GM19372 (cell line): ENCODE measurements at regions not wholly inside any gene's neighbourhood (a gene's known extent, or its start where the extent isn't known, plus 50 kb on each side); places are given as distances from the start of the nearest gene placed in this dataset.
A peak's percentile ranks its signal among the peaks of the same experiment; 100 is the strongest.
"Not testable (repeated sequence)": the region's sequence is repeated elsewhere in the genome, so short reads cannot be mapped to it uniquely, and the experiment has no call there.

Source experiments
- ATAC-seq: cut with Tn5 transposase; IDR thresholded peaks from one replicate; pipeline ENCODE4 v1.9.1; 2021; ENCODE audit warnings: mild to moderate bottlenecking, low read depth, moderate library complexity; ENCODE audit not compliant: unreplicated experiment

DNA sequence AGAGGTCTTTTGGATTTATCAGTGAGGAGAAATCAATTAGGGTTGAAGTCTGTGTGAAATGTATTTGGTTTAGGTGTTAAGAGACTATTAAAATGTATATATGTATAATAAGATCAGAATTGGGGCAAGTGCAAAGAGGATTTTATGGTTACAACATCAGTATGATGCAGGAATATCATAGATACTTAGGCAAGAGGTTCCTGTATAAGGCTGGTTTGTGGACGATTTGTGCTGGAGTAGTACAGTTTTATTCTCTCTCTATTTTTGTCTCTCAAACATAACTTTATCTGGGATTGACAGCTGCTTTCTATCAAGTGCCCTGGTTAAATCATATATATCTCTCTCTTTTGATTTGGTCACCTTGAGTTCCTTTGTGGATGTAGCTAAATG, 142.5 kb downstream of the CTH start:
- no peak for ATAC-seq

DNA sequence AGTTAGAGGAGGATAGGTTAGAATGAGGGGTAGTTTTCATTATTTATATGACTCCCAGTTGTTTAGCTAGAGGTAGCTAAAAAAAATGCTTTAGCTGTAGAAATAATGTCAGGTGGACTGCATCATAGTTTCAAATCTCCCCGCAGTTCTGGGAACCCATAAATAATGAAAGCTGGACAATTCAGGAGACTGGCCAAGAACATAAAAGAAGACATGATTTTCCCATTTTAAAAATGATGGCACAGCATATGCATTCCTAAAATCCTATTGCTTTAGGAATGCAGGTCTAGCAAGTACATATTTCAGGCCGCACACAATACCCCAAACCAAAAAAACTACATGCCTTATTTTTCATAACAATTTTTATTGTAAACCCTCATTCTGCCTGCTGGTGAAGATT, 143.3 kb downstream of the CTH start:
- ATAC-seq, result no peak

DNA sequence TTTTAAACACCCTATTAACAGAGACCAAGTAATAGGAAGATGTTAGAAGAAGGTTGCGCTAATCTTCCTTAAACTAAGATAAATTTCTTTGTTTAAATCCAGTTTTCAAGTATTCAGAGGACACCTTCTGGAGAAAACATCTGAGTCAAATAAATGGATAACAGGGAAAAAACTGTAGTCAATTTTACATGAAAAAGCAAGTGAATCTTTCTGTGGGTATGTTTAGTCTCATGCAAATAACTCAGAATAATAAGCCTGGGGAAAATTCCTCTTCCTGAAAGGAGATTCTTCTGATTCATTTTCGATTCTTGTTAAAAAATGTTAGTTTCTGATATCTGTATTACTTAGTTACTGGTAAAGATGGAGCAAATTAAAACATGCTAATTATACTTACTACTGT, 145.5 kb downstream of the CTH start:
- ATAC-seq, result no peak

DNA sequence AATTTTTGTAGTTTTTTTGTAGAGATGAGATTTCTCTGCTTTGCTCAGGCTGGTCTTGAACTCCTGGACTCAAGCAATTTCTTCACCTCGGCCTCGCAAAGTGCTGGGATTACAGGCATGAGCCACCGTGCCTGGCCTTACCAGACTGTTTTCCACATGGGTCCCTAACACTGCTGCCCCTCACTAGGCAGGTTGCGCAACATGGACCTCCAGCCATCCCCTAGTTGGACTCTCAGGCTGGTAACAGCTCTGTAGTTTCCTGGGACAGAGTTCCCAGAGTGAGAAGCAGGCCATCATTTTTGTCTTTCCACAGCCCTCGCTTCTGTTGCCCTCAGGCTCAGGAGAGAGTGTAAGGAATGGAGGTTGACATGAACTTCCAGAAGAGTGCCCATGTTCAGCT, 156.1 kb downstream of the CTH start:
- no peak for ATAC-seq

DNA sequence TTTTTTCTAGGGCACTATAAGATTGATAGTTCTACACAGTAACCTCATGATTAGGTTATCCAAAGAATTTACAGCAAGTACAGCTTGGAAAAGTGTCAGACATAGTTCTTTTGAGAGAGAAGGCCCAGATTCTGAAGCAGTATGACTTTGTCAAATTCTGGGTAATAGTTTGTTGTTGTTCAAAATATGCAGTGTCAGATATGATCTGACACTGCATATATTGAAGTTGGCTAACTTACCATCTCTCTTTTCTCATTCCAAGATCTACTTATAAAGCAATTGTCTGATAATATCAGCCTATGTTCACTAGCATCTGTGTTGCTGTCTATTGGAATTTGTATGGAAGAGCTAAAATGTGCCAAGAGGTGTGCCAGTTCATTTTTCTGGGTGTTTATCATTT, 160.1 kb downstream of the CTH start:
- ATAC-seq, result no peak

DNA sequence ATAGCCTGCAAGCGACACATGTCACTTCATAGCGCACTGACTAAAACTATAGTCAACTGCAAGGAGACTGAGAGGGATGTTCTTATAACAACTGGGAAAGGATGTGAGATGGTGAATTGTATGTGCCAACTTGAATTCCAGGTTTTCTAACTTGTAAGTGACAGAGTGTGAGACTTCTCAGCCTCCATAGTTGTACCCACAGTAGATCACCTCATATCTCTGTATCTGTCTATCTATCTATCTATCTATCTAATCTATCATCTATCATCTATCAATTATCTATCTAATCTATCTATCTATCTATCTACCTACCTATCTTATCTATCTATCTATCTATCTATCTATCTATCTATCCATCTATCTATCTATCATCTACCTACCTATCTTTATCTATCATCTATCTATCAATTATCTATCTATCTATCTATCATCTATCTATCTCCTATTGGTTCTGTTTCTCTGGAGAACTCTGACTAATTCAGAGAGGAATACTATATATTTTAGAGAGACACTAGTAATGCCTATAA, 162.3 kb downstream of the CTH start:
- no peak for ATAC-seq

DNA sequence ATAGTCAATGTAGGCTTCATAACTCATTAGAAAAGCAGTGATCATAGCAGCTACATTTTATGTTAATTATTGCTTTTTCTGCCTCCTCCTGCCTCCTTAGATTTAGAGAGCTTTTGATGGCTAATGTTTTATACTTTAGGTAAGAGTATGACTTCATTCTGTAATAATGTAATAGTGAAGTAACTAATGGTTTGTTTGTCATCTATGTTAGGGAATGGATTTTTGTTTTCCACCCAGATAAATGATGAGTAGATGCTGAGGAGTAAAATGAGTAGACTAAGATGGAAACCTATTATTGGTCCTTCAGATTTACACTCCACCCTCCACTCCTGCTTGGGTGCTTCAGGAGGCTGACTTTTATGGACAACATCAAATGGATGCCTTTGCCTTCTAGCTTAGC, 170.6 kb downstream of the CTH start:
- no peak for ATAC-seq

DNA sequence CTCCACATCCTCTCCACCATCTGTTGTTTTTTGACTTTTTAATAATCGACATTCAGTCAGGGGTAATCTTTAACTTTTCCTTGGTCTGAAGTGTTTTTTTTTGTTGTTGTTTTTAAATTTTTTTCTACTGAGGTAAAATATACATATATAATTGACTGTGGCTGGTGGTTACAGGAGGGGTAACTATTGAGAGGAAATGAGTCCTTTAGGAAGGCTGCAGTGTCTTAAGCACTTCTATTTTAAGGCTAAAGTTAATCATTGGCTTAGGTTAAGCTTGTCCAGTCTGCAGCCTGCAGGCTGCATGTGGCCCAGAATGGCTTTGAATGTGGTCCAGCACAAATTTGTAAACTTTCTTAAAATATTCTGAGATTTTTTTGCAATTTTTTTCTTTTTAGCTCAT, 172.5 kb downstream of the CTH start:
- peak; percentile 99 for ATAC-seq

DNA sequence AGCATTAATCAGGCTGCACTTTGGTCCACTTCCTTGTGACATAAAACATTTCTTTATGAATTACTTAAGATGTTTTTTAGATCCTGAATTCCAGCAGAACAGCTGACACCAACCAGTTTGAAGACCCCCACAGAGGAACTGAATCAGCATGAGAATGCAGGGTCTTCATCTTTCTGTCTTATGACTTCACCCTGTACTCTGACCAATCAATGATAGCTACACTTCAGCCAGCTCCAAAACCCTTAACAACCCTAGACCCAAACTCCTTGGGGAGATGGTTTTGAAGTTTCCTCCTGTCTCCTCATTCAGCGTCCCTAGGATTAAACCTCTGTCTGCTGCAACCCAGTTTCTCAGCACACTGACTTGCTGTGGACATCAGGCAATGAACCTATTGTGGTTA, 175.0 kb downstream of the CTH start:
- no peak for ATAC-seq

DNA sequence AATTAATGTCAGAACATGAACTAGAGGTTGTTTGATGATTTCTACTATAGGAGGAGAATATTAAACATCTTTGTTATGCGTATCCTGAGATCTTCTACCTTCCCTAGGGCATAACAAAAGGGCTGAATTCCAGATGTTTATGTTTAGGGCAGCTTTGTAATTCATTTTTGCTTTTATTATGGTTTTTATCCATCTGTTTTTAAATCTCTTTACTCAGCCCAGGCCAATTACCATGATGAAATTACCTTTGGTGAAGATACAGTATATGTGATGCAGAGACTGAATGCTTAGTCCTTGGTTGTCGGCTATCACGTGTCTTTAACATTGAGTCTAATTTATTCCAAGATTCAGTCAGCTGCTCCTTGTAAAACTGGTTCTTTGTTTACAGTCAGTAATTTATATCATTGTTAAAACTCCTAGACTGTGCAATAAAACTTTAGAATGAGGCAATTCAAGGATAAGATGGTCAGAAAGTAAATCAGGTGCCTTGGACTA, 176.9 kb downstream of the CTH start:
- no peak for ATAC-seq

DNA sequence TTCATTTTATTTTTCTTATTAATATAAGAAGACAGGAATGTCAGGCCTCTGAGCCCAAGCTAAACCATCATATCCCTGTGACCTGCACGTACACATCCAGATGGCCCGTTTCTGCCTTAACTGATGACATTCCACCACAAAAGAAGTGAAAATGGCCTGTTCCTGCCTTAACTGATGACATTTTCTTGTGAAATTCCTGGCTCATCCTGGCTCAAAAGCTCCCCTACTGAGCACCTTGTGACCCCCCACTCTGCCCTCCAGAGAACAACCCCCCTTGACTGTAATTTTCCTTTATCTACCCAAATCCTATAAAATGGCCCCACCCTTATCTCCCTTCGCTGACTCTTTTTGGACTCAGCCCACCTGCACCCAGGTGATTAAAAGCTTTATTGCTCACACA, 182.5 kb downstream of the CTH start:
- not testable (repeated sequence) for ATAC-seq

DNA sequence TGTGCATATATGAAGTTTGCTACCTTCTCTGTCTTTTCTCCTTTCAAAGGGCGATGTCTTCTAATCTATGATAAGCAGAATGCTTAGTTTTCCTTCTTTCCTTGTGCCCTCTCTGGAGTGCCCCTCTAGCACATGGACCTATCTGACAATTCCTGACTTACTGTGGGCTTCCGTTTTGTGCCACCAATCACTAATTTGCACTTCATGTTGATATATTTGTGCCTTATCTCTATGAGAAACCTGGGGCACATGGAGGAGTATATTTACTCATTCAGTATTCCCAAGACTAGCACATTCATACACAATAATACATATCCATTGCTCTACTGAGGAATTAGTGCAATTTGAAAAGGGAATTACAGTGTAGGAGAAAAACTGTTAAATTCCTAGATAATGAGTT, 197.7 kb downstream of the CTH start:
- no peak for ATAC-seq

DNA sequence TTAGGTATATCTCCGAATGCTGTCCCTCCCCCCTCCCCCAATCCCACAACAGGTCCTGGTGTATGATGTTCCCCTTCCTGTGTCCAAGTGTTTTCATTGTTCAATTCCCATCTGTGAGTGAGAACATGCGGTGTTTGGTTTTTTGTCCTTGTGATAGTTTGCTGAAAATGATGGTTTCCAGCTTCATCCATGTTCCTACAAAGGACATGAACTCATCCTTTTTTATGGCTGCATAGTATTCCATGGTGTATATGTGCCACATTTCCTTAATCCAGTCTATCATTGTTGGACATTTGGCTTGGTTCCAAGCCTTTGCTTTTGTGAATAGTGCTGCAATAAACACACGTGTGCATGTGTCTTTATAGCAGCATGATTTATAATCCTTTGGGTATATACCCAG, 199.1 kb downstream of the CTH start:
- not testable (repeated sequence) for ATAC-seq

DNA sequence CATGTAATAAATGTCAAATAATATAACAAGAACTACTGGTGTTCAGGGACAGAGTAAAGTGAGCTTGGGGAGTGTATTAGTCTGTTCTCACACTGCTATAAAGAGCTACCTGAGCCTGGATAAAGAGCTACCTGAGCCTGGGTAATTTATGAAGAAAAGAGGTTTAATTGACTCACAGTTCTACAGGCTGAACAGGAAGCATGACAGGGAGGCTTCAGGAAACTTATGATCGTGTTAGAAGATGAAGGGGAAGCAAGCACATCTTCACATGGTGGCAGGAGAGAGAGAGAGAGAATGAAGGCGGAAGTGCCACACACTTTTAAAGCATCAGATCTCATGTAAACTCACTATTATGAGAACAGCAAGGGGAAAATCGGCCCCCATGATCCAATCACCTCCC, 205.9 kb downstream of the CTH start:
- ATAC-seq, result no peak

DNA sequence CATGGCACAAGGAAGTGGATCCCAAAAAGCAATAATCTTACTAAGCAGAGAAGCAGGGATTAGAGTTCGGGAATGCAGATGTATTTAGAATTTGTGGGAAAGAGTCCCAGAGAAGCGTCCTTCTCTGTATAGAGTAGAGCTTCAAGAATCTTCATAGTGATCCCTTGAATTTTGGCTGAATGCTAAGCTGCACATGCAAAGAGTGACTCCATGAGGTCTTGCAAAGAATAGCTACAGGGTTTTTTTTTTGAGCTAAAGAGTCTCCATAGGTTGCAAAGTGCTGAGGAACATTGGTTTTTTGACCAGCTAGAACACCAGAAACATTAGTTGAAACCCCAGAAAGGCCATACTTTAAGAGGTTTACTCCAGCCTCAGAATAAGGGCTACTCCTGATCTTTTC, 206.7 kb downstream of the CTH start:
- ATAC-seq, result no peak

DNA sequence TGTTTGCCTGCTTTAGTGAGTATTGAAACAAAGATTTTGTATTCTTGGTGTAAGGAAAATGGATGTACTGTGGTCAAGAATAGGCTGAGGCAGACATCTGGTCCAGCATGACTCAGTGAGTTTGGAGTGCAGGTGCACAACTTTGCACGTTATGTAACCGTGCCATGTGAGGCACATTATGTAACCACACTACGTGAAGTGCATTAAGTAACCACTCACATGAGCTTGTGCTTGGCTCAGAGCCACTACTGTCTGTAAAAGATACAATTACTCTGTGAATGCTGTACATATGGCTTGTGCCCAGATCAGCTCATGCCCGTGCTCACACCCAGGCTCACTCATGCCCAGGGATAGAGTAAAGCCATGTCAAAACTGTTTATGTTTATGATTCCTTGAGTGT, 216.8 kb downstream of the CTH start:
- no peak for ATAC-seq

DNA sequence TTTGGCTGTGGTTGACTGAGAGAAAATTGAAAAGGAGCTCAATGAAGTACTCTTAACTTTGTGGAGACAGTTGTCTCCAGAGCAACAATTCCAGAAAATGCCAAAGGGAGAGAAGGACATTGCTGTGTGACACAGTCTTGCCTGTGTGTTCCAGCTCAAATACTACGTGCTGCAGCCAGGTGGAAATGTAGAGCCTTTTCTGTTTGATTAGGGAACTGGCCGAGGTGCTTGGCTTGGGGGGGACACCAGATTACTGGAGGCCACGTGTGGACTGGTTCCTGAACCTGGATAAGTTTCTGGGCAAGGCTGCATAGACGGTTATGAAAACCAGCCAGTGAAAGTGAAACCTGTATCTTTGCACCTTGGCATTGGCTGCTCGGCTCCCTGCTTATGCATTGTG, 217.9 kb downstream of the CTH start:
- ATAC-seq, result no peak

DNA sequence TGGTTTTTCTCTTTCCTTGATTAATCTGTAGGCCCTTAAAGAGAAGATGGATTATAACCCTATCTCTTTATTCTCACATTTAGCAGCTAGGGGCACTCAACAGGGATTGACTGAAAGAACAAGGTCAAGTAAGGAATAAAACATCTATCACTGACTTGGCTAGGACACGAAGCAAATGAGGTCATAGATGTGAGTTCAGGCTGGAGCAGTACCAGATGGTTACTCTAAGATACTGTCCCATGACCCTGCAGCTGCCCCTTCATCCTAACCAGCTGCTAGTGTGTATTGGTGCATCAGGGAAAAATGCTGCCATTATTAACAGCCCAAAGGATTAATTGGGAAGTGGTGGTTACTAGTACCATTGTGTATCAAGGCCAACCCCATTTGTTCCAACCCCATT, 221.9 kb downstream of the CTH start:
- ATAC-seq, result no peak

DNA sequence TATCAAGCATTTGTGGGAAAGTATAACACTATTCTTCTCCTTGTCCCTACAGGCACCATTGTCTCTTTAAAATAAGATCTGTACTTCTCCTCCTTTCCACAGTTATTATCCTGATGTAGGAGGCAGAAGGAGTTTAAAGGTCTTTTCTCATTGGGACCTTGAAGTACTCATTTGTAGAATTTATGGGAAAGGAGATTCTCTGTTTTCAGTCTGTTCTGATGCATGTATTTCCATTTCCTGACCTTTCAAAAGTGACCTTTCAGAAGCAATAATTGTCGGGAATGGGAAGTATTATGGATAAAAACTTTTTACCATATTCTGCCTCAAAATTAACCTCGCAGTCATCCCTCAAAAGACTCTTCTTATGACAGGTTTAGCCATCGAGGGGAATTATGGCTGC, 224.8 kb downstream of the CTH start:
- ATAC-seq, result no peak

DNA sequence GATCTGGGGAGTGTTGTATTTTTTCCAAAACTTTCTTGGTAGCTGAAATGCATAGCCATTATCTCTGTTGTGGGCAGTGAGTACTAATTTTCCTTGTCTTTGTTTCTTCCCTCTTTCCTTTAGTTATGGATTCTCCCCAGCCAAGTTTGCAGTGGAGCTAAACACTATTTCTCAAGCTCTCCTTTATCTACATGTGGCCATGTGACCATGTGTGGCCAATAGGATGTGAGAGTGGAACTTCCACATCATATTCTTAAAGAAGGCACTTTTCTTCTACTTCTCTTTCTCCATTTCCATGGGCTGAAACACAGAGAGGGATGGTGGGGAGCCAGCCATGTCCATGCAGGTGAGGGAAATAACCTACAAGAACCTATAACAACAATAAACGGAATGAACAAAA, 230.8 kb downstream of the CTH start:
- ATAC-seq, result no peak

DNA sequence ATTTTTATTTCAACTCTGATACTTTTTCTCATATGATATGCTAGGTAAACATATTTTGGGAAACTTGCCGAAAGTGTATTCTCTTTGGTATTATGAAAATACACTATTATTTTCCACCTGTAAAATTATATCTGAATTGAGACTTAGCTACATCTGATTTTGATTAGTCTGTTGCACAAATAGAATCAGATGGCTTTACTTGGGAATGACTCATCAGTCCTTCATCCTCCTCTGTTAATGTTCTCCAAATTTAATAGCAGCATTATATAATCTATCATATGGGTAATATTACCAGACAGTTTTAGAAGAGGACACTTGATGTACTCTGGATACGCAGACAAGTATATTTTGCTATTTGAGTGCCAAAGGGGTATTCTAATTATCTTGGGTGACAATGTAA, 245.3 kb downstream of the CTH start:
- ATAC-seq, result no peak

DNA sequence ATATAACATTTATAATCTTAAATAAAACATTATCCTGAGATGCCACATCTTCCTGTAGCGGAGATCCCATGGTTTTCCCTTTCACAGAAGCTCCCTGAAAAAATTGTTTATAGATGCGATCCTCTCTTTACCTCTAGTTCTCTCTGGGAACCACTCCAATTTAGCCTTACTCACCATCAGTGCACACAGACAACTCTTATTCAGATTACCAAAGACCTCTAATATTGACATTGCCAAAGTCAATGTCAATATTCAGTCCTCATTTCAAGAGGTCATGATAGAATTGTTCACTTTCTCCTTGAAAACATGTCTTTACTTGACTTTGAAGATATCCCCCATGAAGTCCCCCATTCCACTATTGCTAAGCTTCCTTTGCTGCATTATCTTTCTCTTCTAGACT, 248.8 kb downstream of the CTH start:
- ATAC-seq, result no peak

DNA sequence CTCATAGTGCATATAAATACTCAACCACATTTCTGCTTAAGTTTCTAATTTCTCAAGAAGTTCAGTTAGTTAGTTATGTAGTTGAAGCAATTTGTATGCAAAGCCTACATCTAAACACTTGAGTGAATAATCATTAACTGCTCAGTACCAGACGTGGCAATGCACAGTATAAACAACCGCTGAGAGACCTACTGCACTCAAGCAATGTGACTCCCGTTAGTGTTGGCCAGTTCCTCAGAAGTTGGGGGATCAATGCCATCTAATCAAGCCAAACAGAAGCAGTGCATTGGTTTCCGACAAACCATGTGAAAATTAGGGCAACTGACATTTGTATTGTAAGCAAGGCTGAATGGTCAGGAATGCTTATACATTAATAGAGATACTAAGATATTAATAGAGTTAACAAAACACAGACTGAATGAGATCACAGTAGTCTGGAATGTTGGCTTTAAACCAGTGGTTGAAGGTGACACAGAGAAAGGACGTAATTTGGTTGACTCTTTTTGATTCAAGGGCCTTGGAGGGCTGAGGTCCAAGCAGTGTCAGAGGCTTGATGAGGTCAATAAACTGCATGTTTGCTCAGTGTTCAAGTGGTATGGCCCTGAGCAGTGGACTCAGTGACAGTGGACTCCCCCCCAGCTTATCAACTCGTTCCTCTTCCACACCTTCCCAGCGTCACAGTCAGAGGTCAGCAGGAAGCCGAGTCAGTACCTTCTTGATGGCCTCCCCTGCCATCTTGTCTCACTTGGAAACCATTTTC, 255.5 kb downstream of the CTH start:
- no peak for ATAC-seq
